ENCODE measurements at regions not wholly inside any gene's neighbourhood (a gene's known extent, or its start where the extent isn't known, plus 50 kb on each side); places are given as distances from the start of the nearest gene placed in this dataset.

GRCh38 chr11:41935241-41935640, 475.8 kb upstream of the LRRC4C start:
- no peak for DNase-seq
- Mint-ChIP-seq H3K9me3 (peaks cover 4% of the 10 kb centered on the region), H3K27me3 (ENCODE audit: low read depth, poor library complexity) (no peaks in the 10 kb centered on the region), H3K27ac (no peak overlapping the region), H3K4me1 (no peaks in the 10 kb centered on the region), H3K4me3 (no peak overlapping the region), H3K36me3 (ENCODE audit: low read depth) (no peaks in the 10 kb centered on the region)
- no peak for TF ChIP-seq CTCF (IDR thresholded peaks at IDR 0.05)

- H3K36me3 Mint-ChIP-seq (ENCODE audit: low read depth), result no peaks in the 10 kb centered on the region
- no peak overlapping the region for H3K27ac Mint-ChIP-seq
- no peaks in the 10 kb centered on the region for H3K27me3 Mint-ChIP-seq (ENCODE audit: low read depth, poor library complexity)
- peaks cover 8% of the 10 kb centered on the region for H3K9me3 Mint-ChIP-seq
- no peak for DNase-seq
- H3K4me3 Mint-ChIP-seq, result no peak overlapping the region
- no peak for TF ChIP-seq CTCF (IDR thresholded peaks at IDR 0.05)
- no peaks in the 10 kb centered on the region for H3K4me1 Mint-ChIP-seq
Measured at GRCh38 chr11:41935795-41936194, 476.3 kb upstream of the LRRC4C start.

- Mint-ChIP-seq H3K4me1 (no peaks in the 10 kb centered on the region), H3K36me3 (ENCODE audit: low read depth) (no peaks in the 10 kb centered on the region), H3K9me3 (peaks cover 8% of the 10 kb centered on the region), H3K27ac (no peak overlapping the region), H3K27me3 (ENCODE audit: low read depth, poor library complexity) (no peaks in the 10 kb centered on the region), H3K4me3 (no peak overlapping the region)
- no peak for DNase-seq
- TF ChIP-seq CTCF (IDR thresholded peaks at IDR 0.05), result no peak
Measured at GRCh38 chr11:41943656-41944055, 484.2 kb upstream of the LRRC4C start.

- H3K36me3 Mint-ChIP-seq (ENCODE audit: low read depth), result no peaks in the 10 kb centered on the region
- H3K4me1 Mint-ChIP-seq, result peaks cover 8% of the 10 kb centered on the region
- DNase-seq, result peak; percentile 5
- H3K27ac Mint-ChIP-seq, result no peak overlapping the region
- H3K4me3 Mint-ChIP-seq, result no peak overlapping the region
- no peaks in the 10 kb centered on the region for H3K27me3 Mint-ChIP-seq (ENCODE audit: low read depth, poor library complexity)
- no peaks in the 10 kb centered on the region for H3K9me3 Mint-ChIP-seq
- TF ChIP-seq CTCF (IDR thresholded peaks at IDR 0.05), result no peak
Measured at GRCh38 chr11:41947392-41947791, 487.9 kb upstream of the LRRC4C start.

- Mint-ChIP-seq H3K4me1 (peaks cover 8% of the 10 kb centered on the region), H3K27me3 (ENCODE audit: low read depth, poor library complexity) (no peaks in the 10 kb centered on the region), H3K27ac (peak overlapping the region; percentile 52), H3K36me3 (ENCODE audit: low read depth) (no peaks in the 10 kb centered on the region), H3K4me3 (no peak overlapping the region), H3K9me3 (no peaks in the 10 kb centered on the region)
- DNase-seq, result no peak
- no peak for TF ChIP-seq CTCF (IDR thresholded peaks at IDR 0.05)
Measured at GRCh38 chr11:41950470-41951143, 491.2 kb upstream of the LRRC4C start.

GRCh38 chr11:41954034-41954433, 494.6 kb upstream of the LRRC4C start:
- no peak for DNase-seq
- Mint-ChIP-seq H3K27ac (no peak overlapping the region), H3K9me3 (peaks cover 16% of the 10 kb centered on the region), H3K4me1 (peaks cover 8% of the 10 kb centered on the region), H3K36me3 (ENCODE audit: low read depth) (no peaks in the 10 kb centered on the region), H3K27me3 (ENCODE audit: low read depth, poor library complexity) (no peaks in the 10 kb centered on the region), H3K4me3 (no peak overlapping the region)
- no peak for TF ChIP-seq CTCF (IDR thresholded peaks at IDR 0.05)
